ENCODE measurements at regions not wholly inside any gene's neighbourhood (a gene's known extent, or its start where the extent isn't known, plus 50 kb on each side); places are given as distances from the start of the nearest gene placed in this dataset.

DNA sequence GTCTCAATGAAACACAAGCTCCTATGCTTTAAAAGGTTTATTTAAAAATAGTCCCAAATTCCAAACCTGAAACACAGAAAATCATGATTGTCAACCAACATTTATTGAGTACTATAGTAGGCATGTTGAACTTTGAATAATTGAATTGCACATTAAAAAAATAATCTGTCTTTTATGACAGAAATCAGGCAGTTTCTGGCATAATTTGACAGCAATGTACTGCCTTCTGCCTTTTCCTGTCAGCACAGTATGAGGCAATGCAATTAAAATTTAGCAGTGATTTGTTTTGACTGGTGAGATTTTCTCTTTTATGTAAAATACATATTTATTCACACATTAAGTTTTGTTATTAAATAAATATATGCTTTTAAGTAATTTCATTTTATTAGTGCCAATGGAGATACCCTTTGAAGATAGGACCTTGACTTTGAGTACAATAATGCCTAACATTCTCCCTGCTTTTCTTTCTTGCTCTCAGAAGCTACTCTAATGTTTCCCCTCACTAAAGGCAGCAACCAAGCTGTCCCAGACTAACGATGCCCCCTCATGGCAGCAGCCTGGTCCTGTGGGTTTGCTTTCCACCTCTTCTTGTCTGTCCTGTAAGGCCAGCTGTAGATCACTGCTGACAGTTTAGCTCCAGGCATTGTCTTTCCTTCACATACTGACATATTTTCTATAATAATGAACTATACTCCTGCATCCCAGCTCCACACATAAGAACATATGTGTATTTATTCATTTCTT lies 346.7 kb downstream of the IL20RB start:
- TF ChIP-seq, protein P1, sequence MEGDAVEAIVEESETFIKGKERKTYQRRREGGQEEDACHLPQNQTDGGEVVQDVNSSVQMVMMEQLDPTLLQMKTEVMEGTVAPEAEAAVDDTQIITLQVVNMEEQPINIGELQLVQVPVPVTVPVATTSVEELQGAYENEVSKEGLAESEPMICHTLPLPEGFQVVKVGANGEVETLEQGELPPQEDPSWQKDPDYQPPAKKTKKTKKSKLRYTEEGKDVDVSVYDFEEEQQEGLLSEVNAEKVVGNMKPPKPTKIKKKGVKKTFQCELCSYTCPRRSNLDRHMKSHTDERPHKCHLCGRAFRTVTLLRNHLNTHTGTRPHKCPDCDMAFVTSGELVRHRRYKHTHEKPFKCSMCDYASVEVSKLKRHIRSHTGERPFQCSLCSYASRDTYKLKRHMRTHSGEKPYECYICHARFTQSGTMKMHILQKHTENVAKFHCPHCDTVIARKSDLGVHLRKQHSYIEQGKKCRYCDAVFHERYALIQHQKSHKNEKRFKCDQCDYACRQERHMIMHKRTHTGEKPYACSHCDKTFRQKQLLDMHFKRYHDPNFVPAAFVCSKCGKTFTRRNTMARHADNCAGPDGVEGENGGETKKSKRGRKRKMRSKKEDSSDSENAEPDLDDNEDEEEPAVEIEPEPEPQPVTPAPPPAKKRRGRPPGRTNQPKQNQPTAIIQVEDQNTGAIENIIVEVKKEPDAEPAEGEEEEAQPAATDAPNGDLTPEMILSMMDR (IDR thresholded peaks at IDR 0.05; ENCODE audit: unreplicated experiment) = no peak
- no peak for DNase-seq
- intact Hi-C loops (cut with micrococcal nuclease; ENCODE audit: unreplicated experiment) = no loop called here
- CTCF ChIA-PET = no interaction called here
- no peak overlapping the region for H3K4me3 Mint-ChIP-seq (ENCODE audit: low read depth, unreplicated experiment)
- no peak overlapping the region for H3K27ac Mint-ChIP-seq (ENCODE audit: unreplicated experiment)
- BruUV-seq (replicated peaks) = no TSS peak
- no peaks in the 10 kb centered on the region for H3K4me1 Mint-ChIP-seq (ENCODE audit: low read depth, unreplicated experiment)
- no peaks in the 10 kb centered on the region for H3K36me3 Mint-ChIP-seq (ENCODE audit: insufficient read depth, unreplicated experiment)
- H3K27me3 Mint-ChIP-seq (ENCODE audit: unreplicated experiment) = no peaks in the 10 kb centered on the region
- peaks cover 3% of the 10 kb centered on the region for H3K9me3 Mint-ChIP-seq (ENCODE audit: low read depth, unreplicated experiment)

DNA sequence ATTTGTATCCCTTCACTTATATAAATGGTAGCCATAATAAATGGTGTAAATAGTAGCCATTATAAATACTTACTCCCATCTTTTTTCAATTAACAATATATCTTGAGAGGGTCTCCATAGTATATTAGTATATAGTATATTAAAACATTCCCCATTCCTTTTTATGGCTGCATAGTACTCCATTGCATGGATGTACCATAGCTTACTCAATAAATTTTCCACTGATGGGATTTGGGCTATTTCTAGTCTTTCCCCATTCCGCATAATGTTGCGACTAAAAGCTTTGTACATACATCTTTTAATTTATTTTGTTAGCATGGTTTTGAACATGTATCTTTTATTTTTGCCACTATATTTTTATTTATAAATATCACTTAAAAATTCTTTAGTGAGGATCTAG lies 366.3 kb downstream of the IL20RB start:
- no peaks in the 10 kb centered on the region for H3K9me3 Mint-ChIP-seq (ENCODE audit: low read depth, unreplicated experiment)
- intact Hi-C loops (cut with micrococcal nuclease; ENCODE audit: unreplicated experiment) = no loop called here
- TF ChIP-seq, protein P1 (IDR thresholded peaks at IDR 0.05; ENCODE audit: unreplicated experiment) = no peak
- BruUV-seq (replicated peaks) = no TSS peak
- no peaks in the 10 kb centered on the region for H3K4me1 Mint-ChIP-seq (ENCODE audit: low read depth, unreplicated experiment)
- H3K27ac Mint-ChIP-seq (ENCODE audit: unreplicated experiment) = no peak overlapping the region
- H3K27me3 Mint-ChIP-seq (ENCODE audit: unreplicated experiment) = no peaks in the 10 kb centered on the region
- CTCF ChIA-PET = no interaction called here
- no peak for DNase-seq
- no peak overlapping the region for H3K4me3 Mint-ChIP-seq (ENCODE audit: low read depth, unreplicated experiment)
- H3K36me3 Mint-ChIP-seq (ENCODE audit: insufficient read depth, unreplicated experiment) = no peaks in the 10 kb centered on the region

DNA sequence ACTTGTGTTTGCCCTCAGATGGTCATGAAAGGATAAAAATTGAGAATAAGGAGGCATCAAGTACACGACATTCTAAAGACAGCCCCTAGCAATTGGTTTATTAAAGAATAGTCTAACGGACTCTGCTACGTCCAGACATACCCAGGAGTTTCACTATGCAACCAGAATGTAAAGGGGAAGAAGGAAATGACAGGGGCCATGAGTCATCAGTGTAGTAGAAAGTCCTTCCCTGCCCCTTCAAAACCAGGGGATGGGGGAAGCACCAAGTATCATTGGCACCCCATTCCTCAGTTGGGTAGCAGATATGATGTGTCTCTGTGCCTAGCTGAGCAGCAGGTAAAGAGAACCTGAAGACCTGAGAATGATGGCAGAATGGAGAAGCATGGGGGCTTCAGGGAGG lies 367.4 kb downstream of the IL20RB start:
- intact Hi-C loops (cut with micrococcal nuclease; ENCODE audit: unreplicated experiment) = no loop called here
- H3K27ac Mint-ChIP-seq (ENCODE audit: unreplicated experiment) = no peak overlapping the region
- H3K9me3 Mint-ChIP-seq (ENCODE audit: low read depth, unreplicated experiment) = no peaks in the 10 kb centered on the region
- no TSS peak for BruUV-seq (replicated peaks)
- no peak for DNase-seq
- H3K27me3 Mint-ChIP-seq (ENCODE audit: unreplicated experiment) = no peaks in the 10 kb centered on the region
- TF ChIP-seq, protein P1 (IDR thresholded peaks at IDR 0.05; ENCODE audit: unreplicated experiment) = no peak
- H3K36me3 Mint-ChIP-seq (ENCODE audit: insufficient read depth, unreplicated experiment) = no peaks in the 10 kb centered on the region
- no peaks in the 10 kb centered on the region for H3K4me1 Mint-ChIP-seq (ENCODE audit: low read depth, unreplicated experiment)
- CTCF ChIA-PET = no interaction called here
- H3K4me3 Mint-ChIP-seq (ENCODE audit: low read depth, unreplicated experiment) = no peak overlapping the region

DNA sequence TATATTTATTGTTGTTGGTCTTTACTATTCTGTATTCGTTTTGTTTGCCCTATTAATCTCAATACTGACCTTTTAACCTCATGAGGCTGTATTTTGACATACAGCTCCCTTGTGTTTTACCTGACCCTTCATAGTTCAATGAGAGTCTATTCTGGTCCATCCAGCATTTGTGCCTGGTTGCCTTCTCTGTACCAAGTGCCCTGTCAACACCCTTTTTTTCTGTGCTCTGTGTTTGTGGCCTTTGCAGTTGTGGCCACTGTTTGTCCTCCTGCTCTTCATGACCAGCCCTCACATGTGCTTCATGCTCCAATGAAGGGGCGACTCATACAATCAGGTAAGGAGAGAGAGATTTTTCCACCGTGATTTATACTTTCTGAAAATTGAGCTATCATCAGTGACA lies 368.2 kb downstream of the IL20RB start:
- intact Hi-C loops (cut with micrococcal nuclease; ENCODE audit: unreplicated experiment) = no loop called here
- Mint-ChIP-seq H3K9me3 (ENCODE audit: low read depth, unreplicated experiment) (peaks cover 2% of the 10 kb centered on the region), H3K27me3 (ENCODE audit: unreplicated experiment) (no peaks in the 10 kb centered on the region), H3K4me3 (ENCODE audit: low read depth, unreplicated experiment) (no peak overlapping the region), H3K27ac (ENCODE audit: unreplicated experiment) (no peak overlapping the region), H3K36me3 (ENCODE audit: insufficient read depth, unreplicated experiment) (no peaks in the 10 kb centered on the region), H3K4me1 (ENCODE audit: low read depth, unreplicated experiment) (no peaks in the 10 kb centered on the region)
- CTCF ChIA-PET = no interaction called here
- no TSS peak for BruUV-seq (replicated peaks)
- TF ChIP-seq, protein P1 (IDR thresholded peaks at IDR 0.05; ENCODE audit: unreplicated experiment) = no peak
- no peak for DNase-seq

All from Calu3 (cell line).